ENCODE measurements at regions not wholly inside any gene's neighbourhood (a gene's known extent, or its start where the extent isn't known, plus 50 kb on each side); places are given as distances from the start of the nearest gene placed in this dataset.

DNA sequence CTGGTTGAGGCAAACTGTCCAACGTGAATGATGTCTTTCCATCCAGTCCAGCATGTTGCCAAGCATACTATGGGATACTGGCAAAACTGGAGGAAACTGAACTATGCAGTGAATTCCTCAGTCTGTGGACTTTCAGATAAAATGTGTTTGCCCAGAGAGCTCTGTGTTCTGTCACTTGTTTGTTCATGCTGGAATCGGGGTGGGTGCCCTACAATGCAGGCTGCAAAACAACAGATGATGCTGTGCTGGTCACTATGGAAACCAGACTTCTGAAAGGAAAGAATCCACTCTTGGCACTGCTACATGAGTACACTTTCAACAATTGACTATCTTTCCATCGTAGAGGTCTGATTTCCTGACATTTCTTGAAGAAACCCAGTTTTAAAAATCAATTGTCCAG is 272.5 kb upstream of the ARHGEF26 start:
- Histone ChIP-seq H3K79me2 (ENCODE audit: low read depth) (no peaks in the 10 kb centered on the region), H3K27me3 (no peaks in the 10 kb centered on the region), H2AFZ (replicated peaks) (no peak overlapping the region), H3F3A (ENCODE audit: low read depth) (no peaks in the 10 kb centered on the region), H3K9ac (no peak overlapping the region), H3K4me2 (no peak overlapping the region), H3K9me3 (ENCODE audit: low read depth) (no peaks in the 10 kb centered on the region), H3K4me3 (no peak overlapping the region), H3K4me1 (peaks cover 6% of the 10 kb centered on the region), H3K27ac (no peak overlapping the region), H3K36me3 (no peaks in the 10 kb centered on the region), H4K20me1 (ENCODE audit: low read depth) (no peaks in the 10 kb centered on the region)
- Mint-ChIP-seq H3K36me3 (no peaks in the 10 kb centered on the region), H3K27ac (peak overlapping the region; percentile 57), H3K27me3 (ENCODE audit: insufficient read depth, low read depth) (peaks cover 2% of the 10 kb centered on the region), H3K4me3 (no peak overlapping the region), H3K9me3 (no peaks in the 10 kb centered on the region), H3K4me1 (peaks cover 23% of the 10 kb centered on the region)
- TF ChIP-seq EZH2phosphoT487 (IDR thresholded peaks at IDR 0.05), result no peak
- no peak for DNase-seq (ENCODE audit: low spot score)

DNA sequence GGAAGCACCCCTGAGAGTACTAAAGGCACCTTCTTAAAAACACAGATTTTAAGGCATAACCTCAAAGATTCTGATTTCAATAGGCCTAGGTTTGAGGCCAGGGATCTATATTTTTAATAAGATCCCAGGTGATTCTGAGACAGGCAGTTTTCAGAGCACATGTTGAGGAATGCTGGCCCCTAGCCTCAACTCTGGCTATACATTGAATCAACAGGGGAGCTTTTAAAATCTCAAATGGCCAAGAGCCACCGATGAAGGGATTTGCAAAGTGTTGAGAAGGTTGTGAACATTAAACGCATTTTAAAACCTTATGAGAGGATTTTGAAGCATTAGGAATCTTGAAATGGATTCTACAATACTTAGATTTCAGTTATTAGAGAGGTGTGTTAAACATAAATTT is 268.8 kb upstream of the ARHGEF26 start:
- peaks cover 2% of the 10 kb centered on the region for H3K27me3 Mint-ChIP-seq (ENCODE audit: insufficient read depth, low read depth)
- Histone ChIP-seq H3K4me3 (no peak overlapping the region), H3K27me3 (no peaks in the 10 kb centered on the region), H3K27ac (no peak overlapping the region), H3K36me3 (no peaks in the 10 kb centered on the region), H3K79me2 (ENCODE audit: low read depth) (no peaks in the 10 kb centered on the region), H4K20me1 (ENCODE audit: low read depth) (no peaks in the 10 kb centered on the region), H3K9ac (no peak overlapping the region), H3K4me2 (no peak overlapping the region), H2AFZ (replicated peaks) (peak overlapping the region; percentile 73), H3K9me3 (ENCODE audit: low read depth) (no peaks in the 10 kb centered on the region), H3F3A (ENCODE audit: low read depth) (no peaks in the 10 kb centered on the region), H3K4me1 (peaks cover 6% of the 10 kb centered on the region)
- no peaks in the 10 kb centered on the region for H3K9me3 Mint-ChIP-seq
- no peak overlapping the region for H3K4me3 Mint-ChIP-seq
- H3K4me1 Mint-ChIP-seq, result peaks cover 34% of the 10 kb centered on the region
- no peak overlapping the region for H3K27ac Mint-ChIP-seq
- TF ChIP-seq, protein P1, sequence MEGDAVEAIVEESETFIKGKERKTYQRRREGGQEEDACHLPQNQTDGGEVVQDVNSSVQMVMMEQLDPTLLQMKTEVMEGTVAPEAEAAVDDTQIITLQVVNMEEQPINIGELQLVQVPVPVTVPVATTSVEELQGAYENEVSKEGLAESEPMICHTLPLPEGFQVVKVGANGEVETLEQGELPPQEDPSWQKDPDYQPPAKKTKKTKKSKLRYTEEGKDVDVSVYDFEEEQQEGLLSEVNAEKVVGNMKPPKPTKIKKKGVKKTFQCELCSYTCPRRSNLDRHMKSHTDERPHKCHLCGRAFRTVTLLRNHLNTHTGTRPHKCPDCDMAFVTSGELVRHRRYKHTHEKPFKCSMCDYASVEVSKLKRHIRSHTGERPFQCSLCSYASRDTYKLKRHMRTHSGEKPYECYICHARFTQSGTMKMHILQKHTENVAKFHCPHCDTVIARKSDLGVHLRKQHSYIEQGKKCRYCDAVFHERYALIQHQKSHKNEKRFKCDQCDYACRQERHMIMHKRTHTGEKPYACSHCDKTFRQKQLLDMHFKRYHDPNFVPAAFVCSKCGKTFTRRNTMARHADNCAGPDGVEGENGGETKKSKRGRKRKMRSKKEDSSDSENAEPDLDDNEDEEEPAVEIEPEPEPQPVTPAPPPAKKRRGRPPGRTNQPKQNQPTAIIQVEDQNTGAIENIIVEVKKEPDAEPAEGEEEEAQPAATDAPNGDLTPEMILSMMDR (IDR thresholded peaks at IDR 0.05), result no peak
- TF ChIP-seq EZH2phosphoT487 (IDR thresholded peaks at IDR 0.05) (no peak), EZH2 (IDR thresholded peaks at IDR 0.05) (no peak)
- no peaks in the 10 kb centered on the region for H3K36me3 Mint-ChIP-seq
- DNase-seq (ENCODE audit: low spot score), result peak; percentile 31

DNA sequence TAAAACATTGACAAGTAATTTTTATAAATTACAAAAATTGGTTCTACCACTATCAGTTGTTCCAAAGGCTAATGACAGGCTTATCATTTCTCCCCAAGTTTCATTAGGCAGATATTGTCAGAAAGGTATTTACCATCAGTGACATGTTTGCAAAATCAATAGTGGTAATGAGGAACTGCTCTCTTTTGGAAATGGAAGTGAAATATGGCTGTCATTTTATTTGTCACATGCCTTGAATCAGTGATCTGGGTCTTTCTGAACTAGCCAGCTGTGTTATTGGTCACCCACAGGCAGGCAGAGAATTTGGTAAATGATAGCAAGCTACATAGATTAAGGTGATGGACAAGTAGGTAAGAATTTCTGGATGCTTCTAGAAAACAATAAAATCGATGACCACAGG is 268.0 kb upstream of the ARHGEF26 start:
- no peaks in the 10 kb centered on the region for H3K9me3 ChIP-seq (ENCODE audit: low read depth)
- H3K4me1 Mint-ChIP-seq, result peaks cover 32% of the 10 kb centered on the region
- no peak overlapping the region for H2AFZ ChIP-seq (replicated peaks)
- no peak overlapping the region for H3K27ac ChIP-seq
- no peak for DNase-seq (ENCODE audit: low spot score)
- TF ChIP-seq EZH2 (IDR thresholded peaks at IDR 0.05), result no peak
- no peak for TF ChIP-seq EZH2phosphoT487 (IDR thresholded peaks at IDR 0.05)
- TF ChIP-seq, protein P1 (IDR thresholded peaks at IDR 0.05), result no peak
- H3K9ac ChIP-seq, result no peak overlapping the region
- H3K9me3 Mint-ChIP-seq, result no peaks in the 10 kb centered on the region
- H3K27ac Mint-ChIP-seq, result no peak overlapping the region
- H3K36me3 ChIP-seq, result no peaks in the 10 kb centered on the region
- H3K4me3 Mint-ChIP-seq, result no peak overlapping the region
- H3K4me3 ChIP-seq, result no peak overlapping the region
- H3K27me3 ChIP-seq, result no peaks in the 10 kb centered on the region
- no peaks in the 10 kb centered on the region for H4K20me1 ChIP-seq (ENCODE audit: low read depth)
- no peak overlapping the region for H3K4me2 ChIP-seq
- H3K4me1 ChIP-seq, result peaks cover 6% of the 10 kb centered on the region
- H3K27me3 Mint-ChIP-seq (ENCODE audit: insufficient read depth, low read depth), result peaks cover 2% of the 10 kb centered on the region
- no peaks in the 10 kb centered on the region for H3F3A ChIP-seq (ENCODE audit: low read depth)
- H3K36me3 Mint-ChIP-seq, result no peaks in the 10 kb centered on the region
- H3K79me2 ChIP-seq (ENCODE audit: low read depth), result no peaks in the 10 kb centered on the region

DNA sequence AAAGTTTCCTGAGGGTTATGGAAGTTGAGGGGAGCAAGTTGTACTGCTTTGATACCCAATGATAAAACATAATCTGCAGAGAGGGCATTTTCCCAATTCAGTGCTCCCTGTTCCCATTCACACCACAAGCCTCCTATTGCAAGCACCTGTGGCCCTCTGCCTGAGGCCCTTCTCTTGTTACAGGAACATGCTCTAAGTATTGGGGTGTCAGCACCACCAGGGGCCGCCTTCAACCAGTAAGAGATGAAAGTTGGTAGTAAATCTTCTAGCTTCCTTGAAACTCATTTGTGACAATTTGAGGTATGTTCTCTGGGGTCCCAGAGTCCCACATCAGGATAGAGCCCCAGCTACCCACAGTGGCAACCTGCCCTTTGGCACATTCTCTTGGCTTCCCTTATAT is 265.4 kb upstream of the ARHGEF26 start:
- no peak overlapping the region for H3K4me3 Mint-ChIP-seq
- no peaks in the 10 kb centered on the region for H3K9me3 Mint-ChIP-seq
- no peaks in the 10 kb centered on the region for H3K36me3 Mint-ChIP-seq
- H3K79me2 ChIP-seq (ENCODE audit: low read depth), result no peaks in the 10 kb centered on the region
- H3K4me1 Mint-ChIP-seq, result peaks cover 18% of the 10 kb centered on the region
- H3K4me3 ChIP-seq, result no peak overlapping the region
- no peaks in the 10 kb centered on the region for H3K36me3 ChIP-seq
- peak overlapping the region; percentile 24 for H2AFZ ChIP-seq (replicated peaks)
- H3K9me3 ChIP-seq (ENCODE audit: low read depth), result no peaks in the 10 kb centered on the region
- no peaks in the 10 kb centered on the region for H3K27me3 ChIP-seq
- no peak overlapping the region for H3K4me2 ChIP-seq
- TF ChIP-seq, protein P1 (IDR thresholded peaks at IDR 0.05), result no peak
- no peak for TF ChIP-seq EZH2phosphoT487 (IDR thresholded peaks at IDR 0.05)
- TF ChIP-seq EZH2 (IDR thresholded peaks at IDR 0.05), result no peak
- H3F3A ChIP-seq (ENCODE audit: low read depth), result no peaks in the 10 kb centered on the region
- no peak overlapping the region for H3K9ac ChIP-seq
- no peaks in the 10 kb centered on the region for H4K20me1 ChIP-seq (ENCODE audit: low read depth)
- no peak overlapping the region for H3K27ac Mint-ChIP-seq
- DNase-seq (ENCODE audit: low spot score), result no peak
- H3K27me3 Mint-ChIP-seq (ENCODE audit: insufficient read depth, low read depth), result no peaks in the 10 kb centered on the region
- H3K27ac ChIP-seq, result no peak overlapping the region
- H3K4me1 ChIP-seq, result peaks cover 6% of the 10 kb centered on the region
